Lower leg skin (tissue), 4 donors: ENCODE measurements at regions not wholly inside any gene's neighbourhood (a gene's known extent, or its start where the extent isn't known, plus 50 kb on each side); places are given as distances from the start of the nearest gene placed in this dataset.

Experiments used
- DNase-seq, 2 donors: peaks; one replicate each; pipeline ENCODE4 v3.0.0-alpha.2; 2019; ENCODE audit warnings: low spot score in 2 of 2
- H3K4me3 ChIP-seq: fragments of 200-600 bp; sonication (generic); 2 replicates; pipeline ENCODE4 v1.5.1; 2017; ENCODE audit warnings: mild to moderate bottlenecking, low read depth; ENCODE audit not compliant: poor library complexity, severe bottlenecking
- CTCF ChIP-seq, 3 donors: fragments of 450-650 bp; IDR thresholded peaks; one replicate each; pipeline ENCODE4 v1.5.1; 2016; ENCODE audit warnings: antibody characterized with exemption in 3 of 3, mild to moderate bottlenecking in 3 of 3, moderate library complexity in 2 of 3
- POLR2A ChIP-seq, 2 donors: fragments of 450-650 bp; IDR thresholded peaks; one replicate each; pipeline ENCODE4 v1.6.1; 2016 to 2017; ENCODE audit warnings: antibody characterized with exemption in 2 of 2, mild to moderate bottlenecking in 1 of 2, moderate library complexity in 1 of 2
- WGBS, 2 donors: methylation state at CpG; one replicate each; pipeline ENCODE4 v1.1.5; 2018; 5-methylcytosine and 5-hydroxymethylcytosine counted together
- intact Hi-C: fragments of 100-400 bp; cut with DNase I; formaldehyde crosslinking; loops from one replicate; pipeline ENCODE4 v1.15.0; 2023; ENCODE audit warnings: low total_unique reads

- TF ChIP-seq POLR2A (IDR thresholded peaks at IDR 0.05) (no peak), CTCF (IDR thresholded peaks at IDR 0.05) (no peak)
- H3K4me3 ChIP-seq = no peak overlapping the region
- DNase-seq = no peak
- WGBS, 2 donors = 87 to 89% methylated on average over 2 of the region's 2 CpGs
- intact Hi-C loops = no loop called here
These were observed 197.5 kb downstream of the SOX2 start for GRCh38 chr3:181909241-181909640.

DNA sequence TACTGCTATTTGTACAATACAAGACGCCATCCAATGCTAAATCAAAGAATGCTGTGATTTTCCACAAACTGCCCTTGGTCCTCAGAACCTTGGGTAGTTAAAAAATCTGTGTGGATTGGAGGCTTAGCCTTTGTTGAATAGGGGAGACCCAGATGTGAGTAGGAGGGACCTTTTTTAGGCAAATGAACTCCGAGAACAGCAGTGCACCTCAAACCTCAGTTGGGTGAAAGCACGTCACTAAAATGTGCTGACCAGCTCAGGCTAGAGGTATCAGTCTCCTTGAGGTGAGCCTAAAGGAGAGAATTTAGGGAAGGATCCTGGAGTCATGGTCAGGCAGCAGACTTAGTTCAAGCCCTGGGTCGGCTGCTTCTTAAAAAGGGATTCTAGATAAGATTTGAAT lies 200.7 kb downstream of the SOX2 start:
- intact Hi-C loops = no loop called here
- no peak for DNase-seq
- TF ChIP-seq CTCF (IDR thresholded peaks at IDR 0.05) = no peak
- no peak for TF ChIP-seq POLR2A (IDR thresholded peaks at IDR 0.05)
- WGBS, 2 donors = 78 to 82% methylated on average over 4 of the region's 4 CpGs
- H3K4me3 ChIP-seq = no peak overlapping the region

- DNase-seq = no peak
- TF ChIP-seq CTCF (IDR thresholded peaks at IDR 0.05) = no peak
- TF ChIP-seq POLR2A (IDR thresholded peaks at IDR 0.05) = no peak
- 41 to 48% methylated on average over 2 of the region's 2 CpGs for WGBS, 2 donors
- no peak overlapping the region for H3K4me3 ChIP-seq
- intact Hi-C loops = no loop called here
These were observed 201.5 kb downstream of the SOX2 start for GRCh38 chr3:181913254-181913653.

DNA sequence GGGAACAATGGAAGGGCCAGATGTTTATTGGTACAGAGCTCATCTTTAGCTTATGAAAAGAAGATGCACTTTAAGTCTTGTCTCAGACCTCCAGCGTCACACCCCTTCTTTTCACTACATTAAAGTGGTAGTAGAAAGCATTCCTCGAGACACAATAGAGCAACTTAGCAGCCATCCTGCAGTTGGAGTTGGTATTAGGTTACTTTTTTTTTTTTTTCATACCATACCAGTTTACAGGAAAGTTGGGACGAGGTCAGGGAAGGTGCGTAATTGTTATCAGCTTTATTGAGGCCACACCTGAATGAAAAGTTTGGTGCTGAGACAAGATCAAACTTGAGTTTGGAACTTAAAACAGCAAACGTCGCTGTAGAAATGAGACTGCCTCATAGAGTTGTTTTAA lies 203.8 kb downstream of the SOX2 start:
- 35 to 37% methylated on average over 6 of the region's 6 CpGs for WGBS, 2 donors
- TF ChIP-seq CTCF (IDR thresholded peaks at IDR 0.05) (no peak), POLR2A (IDR thresholded peaks at IDR 0.05) (no peak)
- no peak for DNase-seq
- no peak overlapping the region for H3K4me3 ChIP-seq
- intact Hi-C loops = no loop called here

DNA sequence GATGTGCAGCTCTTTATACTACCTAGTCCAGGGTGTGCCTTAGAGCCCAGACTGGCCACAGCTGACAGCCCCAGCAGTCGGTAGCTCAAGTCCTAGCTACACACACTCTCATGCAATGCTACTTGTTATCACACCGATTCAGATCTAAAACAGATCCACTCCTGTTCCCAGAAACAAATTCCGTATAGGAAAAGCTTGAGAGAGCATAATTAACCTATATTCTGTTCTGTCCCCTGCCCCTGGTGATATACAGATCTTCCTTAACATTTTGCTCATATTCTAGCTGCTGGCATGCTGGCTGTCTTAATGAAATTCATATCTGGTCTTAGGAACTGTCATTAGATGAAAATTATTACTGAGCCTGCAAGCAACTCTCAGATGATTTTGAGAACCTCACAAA lies 204.3 kb downstream of the SOX2 start:
- H3K4me3 ChIP-seq = no peak overlapping the region

More for the DNA sequence above, 204.3 kb downstream of the SOX2 start:
- no peak for DNase-seq
- intact Hi-C loops = no loop called here
- no peak for TF ChIP-seq CTCF (IDR thresholded peaks at IDR 0.05)
- TF ChIP-seq POLR2A (IDR thresholded peaks at IDR 0.05) = no peak
- 17 to 24% methylated on average over 3 of the region's 3 CpGs for WGBS, 2 donors
